HG03521 (cell line): ENCODE measurements at regions not wholly inside any gene's neighbourhood (a gene's known extent, or its start where the extent isn't known, plus 50 kb on each side); places are given as distances from the start of the nearest gene placed in this dataset.
"Not testable (repeated sequence)": the region's sequence is repeated elsewhere in the genome, so short reads cannot be mapped to it uniquely, and the experiment has no call there.

ENCODE experiments used
- ATAC-seq: cut with Tn5 transposase; IDR thresholded peaks from one replicate; pipeline ENCODE4 v1.9.1; 2021; ENCODE audit warnings: mild to moderate bottlenecking, moderate library complexity; ENCODE audit not compliant: unreplicated experiment

DNA sequence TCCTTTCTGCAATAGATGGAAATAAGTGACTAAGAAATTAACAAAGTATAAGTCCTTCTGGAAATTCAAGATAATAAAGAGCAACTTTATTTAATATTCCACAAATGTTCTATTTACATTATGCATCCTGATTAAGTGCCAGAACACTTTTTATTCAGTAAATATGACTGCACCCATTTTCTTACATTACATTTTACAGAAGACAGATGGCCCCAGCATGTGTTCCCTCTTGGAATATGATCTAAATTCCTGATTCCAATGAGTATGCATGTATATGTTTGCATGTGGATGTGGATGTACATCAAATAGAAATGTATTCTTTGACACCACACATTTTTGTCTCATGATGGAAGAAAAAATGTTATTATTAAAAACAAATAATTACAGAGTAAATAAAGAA is 628.7 kb upstream of the SEMA3D start:
- no peak for ATAC-seq

- ATAC-seq = no peak
These were observed 619.5 kb upstream of the SEMA3D start for GRCh38 chr7:85806321-85806720.

DNA sequence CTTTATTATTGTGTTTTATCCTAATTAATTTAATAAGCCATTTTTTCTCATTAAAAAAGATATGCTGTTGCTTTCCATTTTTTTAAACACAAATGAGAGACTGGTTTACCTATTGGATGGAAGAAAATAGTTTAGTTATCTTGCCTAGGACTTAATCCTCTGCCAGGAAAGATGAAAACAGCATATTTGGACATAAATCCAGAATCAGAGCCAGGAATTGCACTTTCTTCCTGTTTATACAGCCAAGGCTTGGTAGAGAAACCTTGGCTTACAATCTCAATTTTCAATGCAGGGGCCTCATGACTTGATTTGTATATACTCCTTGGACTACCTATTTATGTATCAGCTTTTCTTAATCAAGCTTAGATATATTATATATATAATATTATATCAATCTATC is 618.8 kb upstream of the SEMA3D start:
- ATAC-seq = no peak

- no peak for ATAC-seq
These were observed 618.4 kb upstream of the SEMA3D start for GRCh38 chr7:85805249-85805648.

GRCh38 chr7:85802211-85802610 is 615.4 kb upstream of the SEMA3D start:
- ATAC-seq = no peak

DNA sequence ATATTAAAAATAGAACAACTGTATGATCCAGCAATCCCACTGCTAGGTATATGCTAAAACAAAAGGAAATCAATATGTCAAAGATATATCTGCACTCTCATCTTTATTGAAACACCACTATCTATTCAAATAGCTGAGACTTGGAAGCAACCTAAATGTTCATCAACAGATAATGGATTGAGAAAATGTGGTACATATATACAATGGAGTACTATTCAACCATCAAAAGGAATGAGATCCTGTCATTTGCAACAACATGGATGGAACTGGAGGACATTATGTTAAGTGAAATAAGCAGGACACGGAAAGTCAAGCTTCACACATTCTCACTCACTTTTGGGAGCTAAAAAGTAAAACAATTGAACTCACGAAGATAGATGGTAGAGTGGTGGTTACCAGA is 610.1 kb upstream of the SEMA3D start:
- no peak for ATAC-seq

DNA sequence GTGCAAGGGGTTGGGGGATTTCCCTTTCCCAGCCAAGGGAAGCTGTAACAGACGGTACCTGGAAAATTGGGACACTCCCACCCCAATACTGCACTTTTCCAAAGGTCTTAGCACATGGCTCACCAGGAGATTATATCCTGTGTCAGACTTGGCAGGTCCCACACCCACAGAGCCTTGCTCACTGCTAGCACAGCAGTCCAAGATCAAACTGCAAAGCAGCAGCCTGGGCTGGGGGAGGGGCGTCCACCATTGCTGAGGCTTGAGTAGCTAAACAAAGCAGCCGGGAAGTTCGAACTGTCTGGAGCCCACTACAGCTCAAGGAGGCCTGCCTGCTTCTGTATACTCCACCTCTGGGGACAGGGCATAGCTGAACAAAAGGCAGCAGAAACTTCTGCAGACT is 604.2 kb upstream of the SEMA3D start:
- not testable (repeated sequence) for ATAC-seq

- ATAC-seq = no peak
These were observed 594.8 kb upstream of the SEMA3D start for GRCh38 chr7:85781606-85782005.

- no peak for ATAC-seq
These were observed 590.0 kb upstream of the SEMA3D start for GRCh38 chr7:85776691-85777345.

DNA sequence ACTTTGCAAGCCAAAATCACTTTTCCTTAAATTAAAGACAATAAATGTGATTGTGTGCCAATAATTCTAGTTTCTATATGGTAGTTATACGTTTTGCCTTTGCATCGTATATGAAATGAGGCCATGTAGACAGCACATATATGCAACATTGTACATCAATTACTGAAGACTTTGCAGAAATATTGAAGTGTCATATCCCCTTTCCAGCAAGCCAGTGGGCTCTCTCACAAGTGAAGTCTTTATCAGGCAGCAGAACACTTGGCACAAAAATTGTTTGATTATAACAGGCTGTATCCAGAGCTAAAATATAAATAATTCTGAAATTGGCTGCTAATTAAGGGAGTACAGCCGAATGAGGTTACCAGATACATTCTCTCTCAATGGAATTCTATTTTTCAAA is 588.6 kb upstream of the SEMA3D start:
- ATAC-seq = no peak

GRCh38 chr7:85774986-85775385 is 588.1 kb upstream of the SEMA3D start:
- no peak for ATAC-seq

DNA sequence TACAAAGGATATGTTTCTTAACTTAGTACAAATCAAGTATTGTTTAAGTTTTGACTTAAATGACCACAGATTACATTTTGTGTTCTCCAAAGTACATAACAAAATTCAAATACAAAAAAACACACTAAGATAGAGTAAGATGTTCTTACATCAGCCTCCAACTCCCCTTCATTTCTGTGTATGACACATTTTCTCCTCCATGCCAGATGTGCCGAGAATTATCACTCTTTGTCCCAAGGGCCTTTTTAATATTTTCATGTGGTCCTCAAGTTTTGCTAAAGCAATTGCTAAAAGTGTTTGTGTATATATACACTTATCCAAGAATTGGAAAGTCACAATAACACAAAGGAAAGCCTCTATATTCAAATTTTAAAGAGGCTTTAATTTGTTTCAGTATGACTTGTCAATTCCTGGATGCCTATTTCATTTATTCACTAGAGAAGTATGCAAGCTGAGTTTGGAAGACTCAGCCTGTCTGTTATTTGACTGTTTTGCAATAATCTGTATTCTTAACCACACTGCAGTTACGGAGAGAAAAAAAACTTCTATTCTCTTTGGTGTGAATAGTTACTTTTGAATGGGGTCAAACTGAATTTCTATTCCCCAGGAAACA is 586.4 kb upstream of the SEMA3D start:
- ATAC-seq = no peak

GRCh38 chr7:85771516-85771915 is 584.7 kb upstream of the SEMA3D start:
- no peak for ATAC-seq

- ATAC-seq = no peak
These were observed 583.5 kb upstream of the SEMA3D start for GRCh38 chr7:85770332-85770731.

- ATAC-seq = no peak
These were observed 578.9 kb upstream of the SEMA3D start for GRCh38 chr7:85765698-85766298.

DNA sequence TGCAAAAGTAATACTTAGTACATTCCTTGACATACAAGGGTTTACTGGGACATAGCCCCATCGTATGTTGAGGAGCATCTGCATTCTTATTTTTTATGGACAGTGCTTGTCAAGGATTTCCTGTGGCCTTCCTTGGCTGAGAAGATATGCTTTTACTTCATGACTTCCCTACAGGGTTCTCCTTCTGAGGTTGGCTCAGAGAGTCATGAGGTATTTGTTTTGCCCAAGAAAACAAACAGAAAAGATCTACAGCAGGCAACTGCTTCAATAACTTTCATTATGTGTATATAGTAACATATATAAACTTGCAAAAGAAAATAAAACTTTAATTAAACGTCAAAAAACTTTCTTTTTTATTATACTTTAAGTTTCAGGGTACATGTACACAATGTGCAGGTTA is 577.2 kb upstream of the SEMA3D start:
- no peak for ATAC-seq

DNA sequence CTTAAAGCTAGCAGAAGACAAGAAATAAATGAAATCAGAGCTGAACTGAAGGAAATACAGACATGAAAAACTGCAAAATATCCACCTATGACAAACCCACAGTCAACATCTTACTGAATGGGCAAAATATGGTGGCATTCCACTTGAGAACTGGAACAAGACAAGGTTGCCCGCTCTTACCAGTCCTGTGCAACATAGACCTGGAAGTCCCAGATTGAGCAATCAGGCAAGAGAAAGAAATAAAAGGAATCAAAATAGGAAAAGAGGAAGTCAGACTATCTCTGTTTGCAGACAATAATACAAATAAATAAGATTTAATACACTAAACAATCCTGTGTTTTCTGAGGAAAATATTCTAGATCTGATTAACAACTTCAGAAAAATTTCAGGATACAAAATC is 570.5 kb upstream of the SEMA3D start:
- ATAC-seq = no peak

GRCh38 chr7:85750454-85750949 is 563.6 kb upstream of the SEMA3D start:
- peak; percentile 89 for ATAC-seq

DNA sequence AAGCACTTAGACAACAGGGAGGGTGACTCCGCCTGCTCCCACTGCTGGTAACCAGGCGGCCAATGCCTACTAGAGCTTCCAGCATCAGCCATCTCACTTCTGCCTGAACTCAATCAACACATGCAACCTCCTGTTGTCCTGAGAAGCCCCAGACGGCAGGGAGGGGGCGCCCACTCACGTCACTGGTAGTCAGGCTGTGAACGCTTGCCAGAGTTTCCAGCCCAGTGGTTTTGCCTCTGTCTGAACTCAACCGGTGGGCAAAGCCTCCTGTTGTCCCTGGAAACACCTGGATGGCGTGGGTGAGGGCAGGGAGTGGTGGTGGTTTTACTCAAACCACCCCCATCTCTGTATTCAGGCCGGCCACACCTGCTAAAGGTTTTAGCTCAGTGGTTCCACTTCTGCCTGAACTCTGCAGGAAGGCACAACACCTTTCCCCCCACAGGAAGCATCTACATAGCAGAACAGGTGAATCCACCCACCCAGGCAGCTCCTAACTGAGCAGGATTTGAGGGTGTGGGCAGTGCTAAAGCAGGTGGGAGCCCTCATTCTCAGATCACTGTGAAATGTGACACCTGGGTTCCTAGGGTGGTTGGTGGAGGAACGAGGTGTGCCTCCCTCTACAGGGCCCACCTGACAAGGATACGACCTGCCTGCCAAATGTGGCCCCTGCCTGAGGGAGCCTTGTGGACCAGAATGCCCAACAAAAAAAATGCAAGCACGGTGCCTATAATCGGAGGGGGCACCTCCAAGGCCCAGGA is 563.0 kb upstream of the SEMA3D start:
- ATAC-seq = peak; percentile 26

DNA sequence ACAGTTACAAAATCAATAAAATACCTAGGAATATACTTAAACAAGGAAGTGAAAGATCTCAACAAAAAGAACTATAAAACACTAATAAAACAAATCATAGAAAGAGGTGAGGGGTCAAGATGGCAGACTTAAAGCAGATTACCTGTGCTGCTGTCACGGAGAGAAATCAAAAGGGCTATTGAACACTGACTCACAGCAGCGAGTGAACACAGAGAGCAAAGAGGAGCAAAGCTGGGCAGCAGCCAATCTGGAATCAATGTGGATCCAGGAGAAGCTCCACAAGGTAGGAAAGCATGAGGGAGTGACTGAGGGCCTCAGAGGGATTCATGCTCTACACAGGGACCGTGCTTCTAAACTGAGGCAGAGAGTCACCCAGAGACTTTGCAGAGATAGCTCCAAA is 562.0 kb upstream of the SEMA3D start:
- no peak for ATAC-seq

GRCh38 chr7:85737426-85737825 is 550.6 kb upstream of the SEMA3D start:
- no peak for ATAC-seq

GRCh38 chr7:85736085-85736484 is 549.2 kb upstream of the SEMA3D start:
- no peak for ATAC-seq
